Activated T-helper 1 cell treated with anti-CD3 and anti-CD28 coated beads, Interleukin-12 subunit alpha, Interleukin-12 subunit beta, Interleukin-2, Interleukin-4 antibody, amounts not matched to agents 30 ng/mL and 10 ng/mL and 1 ng/mL, durations not matched to agents 14 hours and 24 hours and 36 hours (primary cell): ENCODE measurements at regions not wholly inside any gene's neighbourhood (a gene's known extent, or its start where the extent isn't known, plus 50 kb on each side); places are given as distances from the start of the nearest gene placed in this dataset.
"Not testable (repeated sequence)": the region's sequence is repeated elsewhere in the genome, so short reads cannot be mapped to it uniquely, and the experiment has no call there.

Experiments used
- DNase-seq: peaks from one replicate; pipeline ENCODE4 v3.0.0; 2021; ENCODE audit warnings: low spot score
- H3K27ac Mint-ChIP-seq: one replicate; pipeline ENCODE4 v1.8.0; 2021; ENCODE audit warnings: mild to moderate bottlenecking, mixed read lengths
- H3K27me3 Mint-ChIP-seq: one replicate; pipeline ENCODE4 v1.8.0; 2022; ENCODE audit warnings: mild to moderate bottlenecking, moderate library complexity, mixed read lengths; ENCODE audit not compliant: insufficient read depth
- H3K36me3 Mint-ChIP-seq: one replicate; pipeline ENCODE4 v1.8.0; 2021; ENCODE audit warnings: low read depth, mixed read lengths
- H3K4me1 Mint-ChIP-seq: one replicate; pipeline ENCODE4 v1.8.0; 2021; ENCODE audit warnings: low read depth, mixed read lengths
- H3K4me3 Mint-ChIP-seq: one replicate; pipeline ENCODE4 v1.8.0; 2021; ENCODE audit warnings: mild to moderate bottlenecking, moderate library complexity, mixed read lengths
- H3K9me3 Mint-ChIP-seq: one replicate; pipeline ENCODE4 v1.8.0; 2021; ENCODE audit warnings: mixed read lengths
- intact Hi-C: fragments of 100-400 bp; cut with micrococcal nuclease; formaldehyde crosslinking; loops from one replicate; pipeline ENCODE4 v1.15.1; 2024

DNA sequence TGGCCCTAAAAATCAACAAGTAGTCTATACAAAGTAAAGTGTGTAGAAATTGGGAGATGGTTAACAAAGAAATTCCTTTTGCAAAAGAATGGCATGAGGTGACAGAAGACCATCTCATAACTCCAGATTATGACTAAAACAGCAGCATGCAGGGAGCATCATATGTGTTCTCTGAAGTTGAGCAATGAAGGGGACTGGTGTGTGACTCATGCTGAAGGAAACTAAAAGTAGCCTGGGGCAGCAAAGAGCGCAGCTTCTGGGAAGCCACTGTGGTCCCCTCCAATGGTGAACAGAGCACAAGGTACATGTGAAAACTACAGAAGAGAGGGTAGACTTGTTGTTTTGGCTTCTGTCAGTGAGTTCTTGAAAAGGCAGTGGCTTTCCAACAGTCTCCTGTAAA lies 133.4 kb downstream of the MACC1 start:
- Mint-ChIP-seq H3K27ac (no peak overlapping the region), H3K4me3 (no peak overlapping the region), H3K27me3 (no peaks in the 10 kb centered on the region), H3K9me3 (no peaks in the 10 kb centered on the region), H3K4me1 (no peaks in the 10 kb centered on the region), H3K36me3 (no peaks in the 10 kb centered on the region)
- DNase-seq = no peak
- intact Hi-C loops = no loop called here

DNA sequence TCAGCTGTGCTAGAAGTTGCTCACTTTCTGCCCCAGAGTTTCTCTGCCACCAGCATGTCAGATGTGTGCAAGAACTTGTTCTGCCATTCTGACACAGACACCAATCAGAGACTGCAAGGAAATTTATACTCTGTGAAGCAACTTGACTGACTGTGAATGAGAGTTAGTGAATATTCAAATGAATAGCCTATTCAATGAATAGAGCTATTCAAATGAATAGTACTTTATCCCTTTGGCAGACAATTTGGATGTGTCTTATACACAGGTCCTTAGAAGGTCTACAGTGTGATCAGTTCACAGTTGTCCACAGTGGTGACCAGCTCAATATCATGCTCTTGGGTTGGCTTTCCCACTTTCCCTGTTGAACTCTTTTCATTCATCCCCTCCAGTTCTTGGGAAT lies 138.1 kb downstream of the MACC1 start:
- no peak overlapping the region for H3K4me3 Mint-ChIP-seq
- no peaks in the 10 kb centered on the region for H3K36me3 Mint-ChIP-seq
- H3K9me3 Mint-ChIP-seq = peaks cover 5% of the 10 kb centered on the region
- DNase-seq = no peak
- H3K27ac Mint-ChIP-seq = no peak overlapping the region
- H3K4me1 Mint-ChIP-seq = no peaks in the 10 kb centered on the region
- peaks cover 2% of the 10 kb centered on the region for H3K27me3 Mint-ChIP-seq
- intact Hi-C loops = no loop called here

DNA sequence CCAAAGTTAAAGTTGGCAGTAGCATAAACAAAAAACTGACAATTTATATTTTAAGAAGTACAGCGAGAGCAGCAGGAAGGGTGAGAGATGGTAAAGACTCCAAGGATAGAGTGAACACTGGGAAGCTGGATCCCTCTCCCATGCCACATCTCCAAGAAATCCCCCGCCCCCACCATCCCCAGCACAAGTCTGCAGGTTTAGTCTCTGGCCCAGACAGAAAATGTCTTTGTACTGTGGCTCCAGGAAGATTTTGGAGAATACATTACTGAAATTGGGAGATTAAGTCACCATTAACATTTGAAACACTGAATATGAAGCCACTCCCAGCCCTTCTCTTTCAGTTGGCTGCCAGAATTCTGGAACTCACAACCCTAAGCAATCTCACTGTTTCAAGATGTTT lies 140.3 kb downstream of the MACC1 start:
- no peak for DNase-seq
- H3K4me1 Mint-ChIP-seq = no peaks in the 10 kb centered on the region
- H3K9me3 Mint-ChIP-seq = peaks cover 6% of the 10 kb centered on the region
- H3K36me3 Mint-ChIP-seq = no peaks in the 10 kb centered on the region
- no peak overlapping the region for H3K4me3 Mint-ChIP-seq
- no peak overlapping the region for H3K27ac Mint-ChIP-seq
- peaks cover 3% of the 10 kb centered on the region for H3K27me3 Mint-ChIP-seq
- intact Hi-C loops = no loop called here

DNA sequence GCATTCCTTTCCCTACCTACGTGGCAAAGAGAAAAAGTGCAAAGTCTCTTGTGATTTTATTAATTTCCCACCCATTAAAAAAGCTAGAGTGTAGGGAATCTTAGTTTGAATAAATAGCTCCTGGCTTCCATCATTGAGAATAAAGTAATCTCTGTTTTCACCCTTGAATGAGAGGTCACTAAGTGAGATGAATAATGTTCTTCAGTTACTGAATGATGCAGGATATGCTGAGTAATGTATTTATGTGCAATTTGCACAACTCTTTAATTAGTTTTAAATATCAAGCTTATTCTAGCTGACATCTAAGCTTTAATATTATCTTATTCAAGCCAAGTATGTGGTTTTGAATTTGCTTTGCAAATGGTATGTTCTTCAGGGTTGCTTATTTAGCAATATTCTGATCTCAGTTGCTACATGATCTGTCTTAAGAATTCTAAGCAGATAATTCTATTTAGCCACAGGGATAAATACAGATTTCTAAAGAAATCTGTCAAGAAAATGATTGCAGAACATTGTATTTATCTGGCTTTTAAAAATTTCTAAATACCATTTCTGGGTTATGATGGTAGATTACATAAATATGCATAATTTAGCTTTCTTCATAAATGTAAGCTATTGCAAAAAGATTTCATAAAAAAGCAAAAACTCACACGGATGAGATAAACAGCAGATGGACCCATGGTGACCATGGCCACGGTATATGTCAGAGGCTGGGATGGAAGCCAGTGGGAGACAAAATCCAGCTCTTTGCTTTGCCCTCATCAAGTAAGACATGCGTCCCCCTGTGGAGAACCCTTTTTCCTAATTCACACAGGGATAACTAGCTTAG lies 141.0 kb downstream of the MACC1 start:
- no peak for DNase-seq
- peaks cover 3% of the 10 kb centered on the region for H3K27me3 Mint-ChIP-seq
- H3K36me3 Mint-ChIP-seq = no peaks in the 10 kb centered on the region
- peaks cover 6% of the 10 kb centered on the region for H3K9me3 Mint-ChIP-seq
- H3K27ac Mint-ChIP-seq = no peak overlapping the region
- no peak overlapping the region for H3K4me3 Mint-ChIP-seq
- intact Hi-C loops = no loop called here
- H3K4me1 Mint-ChIP-seq = no peaks in the 10 kb centered on the region

DNA sequence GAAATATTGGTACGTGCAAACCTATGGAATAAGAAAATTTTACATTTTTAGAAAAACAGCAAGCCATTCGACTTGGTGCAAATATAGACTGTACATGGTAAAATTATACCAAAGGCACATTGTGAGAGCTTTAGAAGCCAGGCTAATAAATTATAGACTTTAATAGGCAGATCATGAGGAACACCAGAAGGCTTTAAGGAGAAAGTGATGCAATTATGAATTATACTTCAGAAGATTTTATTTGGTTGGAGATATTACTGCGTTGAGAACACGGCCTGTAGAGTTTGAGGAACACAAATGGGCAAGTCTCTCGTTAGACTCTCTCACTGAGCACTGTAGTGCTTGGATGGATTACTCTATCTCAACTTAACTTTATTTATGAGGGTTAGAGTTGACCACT lies 141.7 kb downstream of the MACC1 start:
- peaks cover 11% of the 10 kb centered on the region for H3K9me3 Mint-ChIP-seq
- intact Hi-C loops = no loop called here

DNA sequence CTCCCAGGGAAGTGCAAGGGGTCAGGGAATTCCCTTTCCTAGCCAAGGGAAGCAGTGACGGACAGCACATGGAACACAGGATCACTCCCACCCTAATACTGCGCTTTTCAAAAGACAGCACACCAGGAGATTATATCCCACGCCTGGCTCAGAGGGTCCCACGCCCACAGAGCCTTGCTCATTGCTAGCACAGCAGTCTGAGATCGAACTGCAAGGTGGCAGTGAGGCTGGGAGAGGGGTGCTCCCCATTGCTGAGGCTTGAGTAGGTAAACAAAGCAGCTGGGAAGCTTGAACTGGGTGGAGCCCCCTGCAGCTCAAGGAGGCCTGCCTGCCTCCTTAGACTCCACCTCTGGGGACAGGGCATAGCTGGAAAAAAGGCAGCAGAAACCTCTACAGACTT lies 149.2 kb downstream of the MACC1 start:
- H3K9me3 Mint-ChIP-seq, H3K4me1 Mint-ChIP-seq, DNase-seq, H3K27ac Mint-ChIP-seq, H3K36me3 Mint-ChIP-seq, H3K27me3 Mint-ChIP-seq, H3K4me3 Mint-ChIP-seq, intact Hi-C loops: not testable (repeated sequence)

More for the DNA sequence above, 141.7 kb downstream of the MACC1 start:
- Mint-ChIP-seq H3K27ac (no peak overlapping the region), H3K4me3 (no peak overlapping the region), H3K4me1 (no peaks in the 10 kb centered on the region), H3K36me3 (no peaks in the 10 kb centered on the region), H3K27me3 (peaks cover 3% of the 10 kb centered on the region)
- no peak for DNase-seq

DNA sequence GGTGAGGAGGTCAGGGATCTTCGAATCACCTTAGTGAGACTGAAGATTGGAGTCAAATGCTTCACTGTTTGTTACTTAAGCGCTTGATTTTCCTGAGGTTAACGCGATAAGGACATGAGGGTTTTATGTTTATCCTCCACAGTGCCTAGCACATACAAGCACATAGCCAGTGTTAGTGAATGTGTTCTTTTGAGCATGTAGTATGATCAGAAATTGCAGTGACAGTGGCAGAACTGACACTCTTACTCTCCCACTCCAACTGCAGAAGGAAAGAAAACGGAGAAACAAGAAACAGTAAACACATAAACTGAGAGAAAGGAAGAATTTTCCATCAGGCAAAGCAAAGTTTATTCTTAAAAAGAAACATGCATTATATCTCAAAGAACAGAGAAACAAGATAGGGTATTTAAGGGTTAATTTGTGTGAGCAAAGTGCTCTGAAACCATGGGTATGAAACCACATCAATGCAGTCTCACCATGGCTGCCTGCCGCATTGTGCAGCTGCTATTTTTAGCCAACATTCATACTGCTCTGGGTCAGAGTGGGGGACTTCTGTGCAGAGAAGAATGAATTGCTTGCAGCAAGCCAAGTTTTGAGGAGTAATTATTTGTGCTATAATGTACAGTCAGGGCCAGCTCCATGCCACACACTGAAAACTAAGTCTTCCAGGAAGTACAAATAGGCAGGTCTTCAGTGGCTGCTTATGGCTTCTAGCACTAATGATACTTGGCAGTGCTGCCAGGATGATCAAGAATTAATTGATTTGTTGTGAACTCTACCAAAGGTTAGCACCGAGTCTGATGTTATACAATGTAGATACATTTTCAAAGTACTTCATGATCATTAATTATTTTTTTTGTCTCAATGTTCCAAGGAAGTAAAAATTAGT lies 152.0 kb downstream of the MACC1 start:
- DNase-seq = no peak
- Mint-ChIP-seq H3K36me3 (no peaks in the 10 kb centered on the region), H3K27ac (no peak overlapping the region), H3K4me1 (peaks cover 6% of the 10 kb centered on the region), H3K27me3 (no peaks in the 10 kb centered on the region), H3K9me3 (no peaks in the 10 kb centered on the region), H3K4me3 (no peak overlapping the region)
- intact Hi-C loops = no loop called here

DNA sequence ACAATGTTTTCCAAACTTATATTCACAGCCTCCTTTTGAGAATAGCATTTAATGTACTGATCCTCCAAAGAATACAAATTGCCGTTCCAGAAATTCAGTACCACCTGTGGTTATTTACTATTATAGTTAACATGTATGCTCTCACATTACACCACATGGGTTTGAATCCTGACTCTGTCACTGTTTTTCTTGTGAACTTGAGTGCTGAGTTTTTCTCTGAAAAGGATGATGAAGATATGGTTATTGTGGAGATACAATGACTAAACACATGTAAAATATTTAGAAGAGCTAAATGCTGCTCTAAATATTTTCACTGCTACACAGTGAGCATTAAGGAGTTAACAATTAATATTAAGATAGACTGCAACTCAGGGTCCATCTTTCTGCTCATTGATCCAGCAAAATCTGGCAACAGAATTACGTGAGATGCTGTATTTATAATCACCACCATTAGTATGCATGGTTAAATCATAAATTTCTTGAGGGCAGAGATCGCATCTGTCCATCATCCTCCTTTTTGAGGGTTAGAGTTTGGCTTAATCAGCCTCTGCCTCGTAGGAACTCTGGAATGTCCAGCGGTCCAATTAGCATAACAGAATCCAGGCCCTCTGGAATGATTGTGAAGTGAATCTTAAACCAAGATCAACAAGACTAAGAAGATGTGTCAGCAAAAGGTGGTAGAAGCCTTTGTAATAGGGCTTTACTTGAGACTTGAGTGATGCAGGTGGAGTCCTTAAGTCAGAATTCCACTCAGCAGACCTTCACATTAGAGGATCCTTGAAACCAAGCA lies 152.8 kb downstream of the MACC1 start:
- no peak for DNase-seq
- no peaks in the 10 kb centered on the region for H3K9me3 Mint-ChIP-seq
- peaks cover 6% of the 10 kb centered on the region for H3K4me1 Mint-ChIP-seq
- no peak overlapping the region for H3K4me3 Mint-ChIP-seq
- H3K27ac Mint-ChIP-seq = no peak overlapping the region
- H3K36me3 Mint-ChIP-seq = no peaks in the 10 kb centered on the region
- intact Hi-C loops = no loop called here
- no peaks in the 10 kb centered on the region for H3K27me3 Mint-ChIP-seq

DNA sequence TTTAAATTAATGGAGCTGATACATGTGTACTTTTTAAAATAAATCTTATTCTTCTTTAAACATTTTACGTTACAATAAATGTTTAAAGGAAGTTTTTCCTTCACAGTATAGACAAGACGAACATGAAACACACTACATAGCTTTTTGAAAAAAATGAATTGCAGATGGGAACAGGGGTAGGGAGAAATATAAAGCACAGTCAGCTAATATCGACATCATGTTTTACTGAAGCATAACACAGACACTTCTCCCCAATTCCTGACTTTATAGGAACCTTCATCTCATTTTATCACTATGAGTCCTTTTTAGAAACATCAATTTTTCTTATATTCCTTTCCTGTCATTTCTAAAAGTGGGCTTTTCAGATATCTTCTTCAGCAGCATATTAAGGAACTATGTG lies 153.5 kb downstream of the MACC1 start:
- no peak for DNase-seq
- peaks cover 6% of the 10 kb centered on the region for H3K4me1 Mint-ChIP-seq
- no peak overlapping the region for H3K4me3 Mint-ChIP-seq
- no peaks in the 10 kb centered on the region for H3K27me3 Mint-ChIP-seq
- no peaks in the 10 kb centered on the region for H3K9me3 Mint-ChIP-seq
- H3K27ac Mint-ChIP-seq = no peak overlapping the region
- H3K36me3 Mint-ChIP-seq = no peaks in the 10 kb centered on the region
- intact Hi-C loops = no loop called here

DNA sequence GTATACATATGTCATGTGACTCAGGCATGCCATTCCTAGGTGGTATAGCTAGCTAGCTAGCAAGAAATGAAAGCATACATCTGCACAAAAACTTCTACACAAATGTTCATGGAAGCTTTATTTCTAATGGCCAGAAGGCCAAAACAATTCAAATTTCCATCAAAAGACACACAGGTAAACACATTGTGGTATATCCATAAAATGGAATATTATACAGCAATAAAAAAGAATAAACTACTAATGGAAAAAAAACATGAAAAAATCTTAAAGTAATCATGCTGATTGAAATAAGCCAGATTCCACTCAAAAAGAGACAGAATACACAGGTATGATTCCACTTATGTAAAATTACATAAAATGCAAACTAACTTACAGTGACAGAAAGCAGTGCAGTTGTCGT lies 154.3 kb downstream of the MACC1 start:
- intact Hi-C loops = no loop called here
- H3K27me3 Mint-ChIP-seq = no peaks in the 10 kb centered on the region
- no peaks in the 10 kb centered on the region for H3K9me3 Mint-ChIP-seq
- no peak for DNase-seq
- H3K36me3 Mint-ChIP-seq = no peaks in the 10 kb centered on the region
- H3K27ac Mint-ChIP-seq = no peak overlapping the region
- H3K4me3 Mint-ChIP-seq = no peak overlapping the region
- H3K4me1 Mint-ChIP-seq = peaks cover 6% of the 10 kb centered on the region

DNA sequence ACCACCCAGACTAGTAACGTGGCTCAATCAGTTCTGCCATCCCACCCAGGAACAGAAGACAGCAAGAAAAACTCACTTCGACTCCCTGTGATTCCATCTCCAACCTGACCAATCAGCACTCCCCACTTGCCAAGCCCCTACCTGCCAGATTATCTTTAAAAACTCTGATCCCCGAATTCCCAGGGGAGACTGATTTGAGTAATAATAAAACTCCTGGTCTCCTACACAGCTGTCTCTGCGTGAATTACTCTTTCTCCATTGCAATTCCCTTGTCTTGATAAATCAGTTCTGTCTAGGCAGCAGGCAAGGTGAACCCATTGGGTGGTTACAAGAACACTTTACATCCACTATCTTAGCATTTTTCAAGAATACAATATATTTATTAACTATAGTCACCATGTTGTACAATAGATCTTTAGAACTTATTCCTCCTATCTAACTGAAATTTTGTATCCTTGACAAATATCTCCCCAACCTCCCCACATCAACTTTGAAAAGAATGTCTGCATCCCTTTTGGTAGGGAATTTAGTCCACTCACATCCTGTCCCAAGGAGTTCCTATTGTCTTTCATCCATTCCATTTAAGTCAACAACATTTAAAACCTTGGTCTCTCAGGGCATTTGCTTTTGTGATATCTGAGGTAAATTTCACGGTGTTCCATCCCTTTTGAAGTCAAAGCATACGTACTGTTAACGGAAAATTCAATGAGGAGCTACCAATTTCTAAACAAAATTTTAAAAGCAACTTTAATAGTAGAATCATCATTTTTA lies 163.7 kb downstream of the MACC1 start:
- Mint-ChIP-seq H3K4me3 (no peak overlapping the region), H3K27ac (no peak overlapping the region), H3K36me3 (no peaks in the 10 kb centered on the region), H3K9me3 (no peaks in the 10 kb centered on the region), H3K4me1 (no peaks in the 10 kb centered on the region), H3K27me3 (no peaks in the 10 kb centered on the region)
- intact Hi-C loops = no loop called here
- DNase-seq = no peak

DNA sequence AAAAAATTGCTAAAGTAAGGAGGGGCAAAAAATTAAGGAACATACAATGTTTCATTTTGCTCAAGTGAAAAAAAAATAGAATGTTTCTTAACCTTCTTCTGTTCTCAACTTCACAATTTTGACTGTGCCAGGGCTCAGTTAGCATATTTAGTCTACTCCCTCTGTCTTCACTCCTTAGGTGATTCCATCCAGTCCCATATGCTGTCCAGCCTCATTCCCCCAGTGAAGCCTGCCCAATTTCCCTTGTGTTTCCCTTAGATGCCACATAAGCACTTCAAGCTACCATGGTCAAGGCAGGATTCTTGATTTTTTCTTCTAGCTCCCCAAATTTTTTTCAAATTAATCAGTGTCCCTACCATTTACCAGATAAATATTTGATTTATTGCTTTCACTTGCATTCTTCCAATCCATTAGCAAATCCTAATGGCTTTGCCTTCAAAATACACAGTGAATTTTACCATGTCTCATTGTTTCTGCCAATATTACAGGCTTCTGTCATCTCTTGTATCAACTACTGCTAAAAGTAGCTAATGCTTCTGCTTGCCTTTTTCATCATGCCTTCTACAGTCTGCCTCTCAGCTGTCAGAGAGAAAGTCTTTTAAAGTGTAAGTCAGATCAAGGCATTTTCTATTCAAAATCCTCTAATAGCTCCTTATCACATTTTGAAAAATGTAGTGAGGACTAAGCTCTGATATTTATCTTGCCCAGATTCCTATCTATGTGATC lies 166.8 kb downstream of the MACC1 start:
- DNase-seq = no peak
- no peak overlapping the region for H3K27ac Mint-ChIP-seq
- H3K4me1 Mint-ChIP-seq = no peaks in the 10 kb centered on the region
- intact Hi-C loops = no loop called here
- no peak overlapping the region for H3K4me3 Mint-ChIP-seq
- no peaks in the 10 kb centered on the region for H3K36me3 Mint-ChIP-seq
- no peaks in the 10 kb centered on the region for H3K9me3 Mint-ChIP-seq
- no peaks in the 10 kb centered on the region for H3K27me3 Mint-ChIP-seq
